ENCODE measurements at regions not wholly inside any gene's neighbourhood (a gene's known extent, or its start where the extent isn't known, plus 50 kb on each side); places are given as distances from the start of the nearest gene placed in this dataset.

GRCh38 chr11:57116654-57117053 is 65.1 kb upstream of the LRRC55 start:
- Histone ChIP-seq H3K9me3 (ENCODE audit: control insufficient read depth, insufficient read depth, low read depth, low read length) (no peaks in the 10 kb centered on the region), H3K4me1 (ENCODE audit: control insufficient read depth, extremely low read depth, insufficient read depth, low read length) (no peaks in the 10 kb centered on the region), H3K9ac (ENCODE audit: insufficient read depth, low read length) (no peak overlapping the region), H3K27me3 (ENCODE audit: control insufficient read depth, insufficient read depth, low read length) (no peaks in the 10 kb centered on the region), H4K20me1 (ENCODE audit: control insufficient read depth, extremely low read depth, insufficient read depth, low read length) (no peaks in the 10 kb centered on the region), H3K36me3 (ENCODE audit: control insufficient read depth, insufficient read depth, low read length) (no peaks in the 10 kb centered on the region), H3K4me3 (replicated peaks in 1 of 4; ENCODE audit: control extremely low read depth in 1 of 4, insufficient read depth in 1 of 4, low read depth in 3 of 4, low read length in 4 of 4) (no peak overlapping the region), H3K79me2 (ENCODE audit: control insufficient read depth, insufficient read depth, low read length) (no peaks in the 10 kb centered on the region), H3K27ac (ENCODE audit: insufficient read depth, low read length) (no peak overlapping the region), H2AFZ (ENCODE audit: low read length) (no peak overlapping the region), H3K4me2 (ENCODE audit: extremely low read depth, insufficient read depth, low read length) (no peak overlapping the region)
- TF ChIP-seq EZH2 (IDR thresholded peaks at IDR 0.05; ENCODE audit: low read length, missing control alignments), result no peak
- peak; percentile 39 to 53 for TF ChIP-seq CTCF (conservative IDR thresholded peaks at IDR 0.05 in 1 of 2, IDR thresholded peaks at IDR 0.05 in 1 of 2; ENCODE audit: low read depth in 1 of 2, low read length in 2 of 2)
- peak; percentile 60 to 69 for DNase-seq (ENCODE audit: low read depth in 2 of 2)

GRCh38 chr11:57120192-57120965 is 61.4 kb upstream of the LRRC55 start:
- TF ChIP-seq CTCF (conservative IDR thresholded peaks at IDR 0.05 in 1 of 2, IDR thresholded peaks at IDR 0.05 in 1 of 2; ENCODE audit: low read depth in 1 of 2, low read length in 2 of 2), result no peak
- TF ChIP-seq EZH2 (IDR thresholded peaks at IDR 0.05; ENCODE audit: low read length, missing control alignments), result no peak
- Histone ChIP-seq H3K4me3 (replicated peaks in 1 of 4; ENCODE audit: control extremely low read depth in 1 of 4, insufficient read depth in 1 of 4, low read depth in 3 of 4, low read length in 4 of 4) (no peak overlapping the region), H3K4me2 (ENCODE audit: extremely low read depth, insufficient read depth, low read length) (no peak overlapping the region), H3K36me3 (ENCODE audit: control insufficient read depth, insufficient read depth, low read length) (no peaks in the 10 kb centered on the region), H3K9me3 (ENCODE audit: control insufficient read depth, insufficient read depth, low read depth, low read length) (no peaks in the 10 kb centered on the region), H4K20me1 (ENCODE audit: control insufficient read depth, extremely low read depth, insufficient read depth, low read length) (no peaks in the 10 kb centered on the region), H3K4me1 (ENCODE audit: control insufficient read depth, extremely low read depth, insufficient read depth, low read length) (no peaks in the 10 kb centered on the region), H3K27me3 (ENCODE audit: control insufficient read depth, insufficient read depth, low read length) (peaks cover 2% of the 10 kb centered on the region), H3K79me2 (ENCODE audit: control insufficient read depth, insufficient read depth, low read length) (no peaks in the 10 kb centered on the region), H3K9ac (ENCODE audit: insufficient read depth, low read length) (no peak overlapping the region), H3K27ac (ENCODE audit: insufficient read depth, low read length) (no peak overlapping the region), H2AFZ (ENCODE audit: low read length) (no peak overlapping the region)
- no peak for DNase-seq (ENCODE audit: low read depth in 2 of 2)

- Histone ChIP-seq H2AFZ (ENCODE audit: low read length) (no peak overlapping the region), H3K27ac (ENCODE audit: insufficient read depth, low read length) (no peak overlapping the region), H3K27me3 (ENCODE audit: control insufficient read depth, insufficient read depth, low read length) (peaks cover 2% of the 10 kb centered on the region), H3K79me2 (ENCODE audit: control insufficient read depth, insufficient read depth, low read length) (no peaks in the 10 kb centered on the region), H3K36me3 (ENCODE audit: control insufficient read depth, insufficient read depth, low read length) (no peaks in the 10 kb centered on the region), H3K4me2 (ENCODE audit: extremely low read depth, insufficient read depth, low read length) (no peak overlapping the region), H3K9ac (ENCODE audit: insufficient read depth, low read length) (no peak overlapping the region), H3K4me3 (replicated peaks in 1 of 4; ENCODE audit: control extremely low read depth in 1 of 4, insufficient read depth in 1 of 4, low read depth in 3 of 4, low read length in 4 of 4) (no peak overlapping the region), H3K9me3 (ENCODE audit: control insufficient read depth, insufficient read depth, low read depth, low read length) (no peaks in the 10 kb centered on the region), H3K4me1 (ENCODE audit: control insufficient read depth, extremely low read depth, insufficient read depth, low read length) (no peaks in the 10 kb centered on the region), H4K20me1 (ENCODE audit: control insufficient read depth, extremely low read depth, insufficient read depth, low read length) (no peaks in the 10 kb centered on the region)
- no peak for DNase-seq (ENCODE audit: low read depth in 2 of 2)
- TF ChIP-seq EZH2 (IDR thresholded peaks at IDR 0.05; ENCODE audit: low read length, missing control alignments) (no peak), CTCF (conservative IDR thresholded peaks at IDR 0.05 in 1 of 2, IDR thresholded peaks at IDR 0.05 in 1 of 2; ENCODE audit: low read depth in 1 of 2, low read length in 2 of 2) (no peak)
Observed at GRCh38 chr11:57121996-57122395, 59.8 kb upstream of the LRRC55 start.
